HEK293 (cell line): ENCODE measurements at regions not wholly inside any gene's neighbourhood (a gene's known extent, or its start where the extent isn't known, plus 50 kb on each side); places are given as distances from the start of the nearest gene placed in this dataset.

ENCODE experiments used
- ZBTB17 ChIP-seq: fragments of 450-650 bp; formaldehyde crosslinking; IDR thresholded peaks from 2 replicates; pipeline ENCODE4 v1.5.1; 2016; ENCODE audit warnings: missing biosample characterization, missing genetic modification characterization
- ZNF155 ChIP-seq: fragments of 450-650 bp; formaldehyde crosslinking; IDR thresholded peaks from 2 replicates; pipeline ENCODE4 v1.5.1; 2016; ENCODE audit warnings: missing biosample characterization, missing genetic modification characterization
- ZNF37A ChIP-seq: fragments of 450-650 bp; IDR thresholded peaks from 2 replicates; pipeline ENCODE4 v1.5.1; 2018; ENCODE audit warnings: missing biosample characterization, missing genetic modification characterization

- TF ChIP-seq ZNF155 (tag by site-specific recombination): no peak
- TF ChIP-seq ZBTB17 (tag by site-specific recombination): no peak
- no peak for TF ChIP-seq ZNF37A (tag by site-specific recombination)
Measured at GRCh38 chr3:154766765-154767503, 313.2 kb upstream of the MME start.
